A673 (cell line): ENCODE measurements at regions not wholly inside any gene's neighbourhood (a gene's known extent, or its start where the extent isn't known, plus 50 kb on each side); places are given as distances from the start of the nearest gene placed in this dataset.
"Not testable (repeated sequence)": the region's sequence is repeated elsewhere in the genome, so short reads cannot be mapped to it uniquely, and the experiment has no call there.

Source experiments
- BruUV-seq: library from RNA; stranded (reverse); fragments of 400-500 nt; replicated peaks from 2 replicates; lab custom pipeline; 2021; lab: Mats Ljungman, UMichigan
- CTCF ChIA-PET: fragments of 300-600 bp; sonication (Branson Sonifier 250); formaldehyde crosslinking; loops from one replicate; lab custom pipeline; 2022; ENCODE audit warnings: antibody characterized with exemption; lab: Charles Lee
- POLR2A ChIA-PET: fragments of 300-600 bp; sonication (Branson Sonifier 250); formaldehyde crosslinking; loops from one replicate; lab custom pipeline; 2022; ENCODE audit warnings: antibody characterized with exemption; ENCODE audit not compliant: low non-redundant PET; lab: Charles Lee
- DNase-seq: peaks from one replicate; pipeline ENCODE4 v3.0.0-alpha.2; 2015; ENCODE audit warnings: low spot score
- H3K27ac ChIP-seq: fragments of 200-600 bp; sonication (generic); 2 replicates; pipeline ENCODE4 v1.5.1; 2016; ENCODE audit warnings: mixed run types, low read depth, mild to moderate bottlenecking, mixed read lengths, antibody characterized with exemption, low read length; ENCODE audit not compliant: poor library complexity, severe bottlenecking
- H3K27me3 ChIP-seq: fragments of 200-600 bp; sonication (generic); replicated peaks from 2 replicates; pipeline ENCODE4 v1.6.1; 2017; ENCODE audit warnings: mixed run types, low read depth, mild to moderate bottlenecking, mixed read lengths, antibody characterized with exemption, low read length; ENCODE audit not compliant: insufficient read depth, poor library complexity
- H3K36me3 ChIP-seq: fragments of 200-600 bp; sonication (generic); 2 replicates; pipeline ENCODE4 v1.6.1; 2016; ENCODE audit warnings: mixed run types, mild to moderate bottlenecking, mixed read lengths, antibody characterized with exemption, low read length; ENCODE audit not compliant: insufficient read depth, poor library complexity, severe bottlenecking
- H3K4me1 ChIP-seq: fragments of 200-600 bp; sonication (generic); 2 replicates; pipeline ENCODE4 v1.6.1; 2017; ENCODE audit warnings: mixed run types, mild to moderate bottlenecking, mixed read lengths, antibody characterized with exemption, low read length; ENCODE audit not compliant: insufficient read depth, poor library complexity, severe bottlenecking
- H3K4me3 ChIP-seq: fragments of 200-600 bp; sonication (generic); 2 replicates; pipeline ENCODE4 v1.5.1; 2016; ENCODE audit warnings: low read depth, mixed run types, mild to moderate bottlenecking, mixed read lengths, low read length; ENCODE audit not compliant: poor library complexity, severe bottlenecking
- H3K9me3 ChIP-seq: fragments of 200-600 bp; sonication (generic); 2 replicates; pipeline ENCODE4 v1.6.1; 2016; ENCODE audit warnings: mixed run types, low read depth, mild to moderate bottlenecking, mixed read lengths, antibody characterized with exemption, low read length; ENCODE audit not compliant: poor library complexity, severe bottlenecking
- EZH2 ChIP-seq: fragments of 200-600 bp; sonication (generic); IDR thresholded peaks from 2 replicates; pipeline ENCODE4 v1.6.1; 2017; ENCODE audit warnings: borderline replicate concordance, low read depth, mild to moderate bottlenecking, mixed read lengths, antibody characterized with exemption, low read length; ENCODE audit not compliant: poor library complexity, severe bottlenecking
- intact Hi-C: fragments of 100-400 bp; cut with micrococcal nuclease; formaldehyde crosslinking; loops from one replicate; pipeline ENCODE4 v1.10.0; 2022; ENCODE audit not compliant: unreplicated experiment
- TF ChIP-seq, protein P1 (sequence below): fragments of 300-800, 200-600 bp; sonication (generic); conservative IDR thresholded peaks from 2 replicates; pipeline ENCODE4 v1.5.1; 2017; ENCODE audit warnings: low read depth, mild to moderate bottlenecking, antibody characterized with exemption, low read length, moderate library complexity, mixed read lengths

DNA sequence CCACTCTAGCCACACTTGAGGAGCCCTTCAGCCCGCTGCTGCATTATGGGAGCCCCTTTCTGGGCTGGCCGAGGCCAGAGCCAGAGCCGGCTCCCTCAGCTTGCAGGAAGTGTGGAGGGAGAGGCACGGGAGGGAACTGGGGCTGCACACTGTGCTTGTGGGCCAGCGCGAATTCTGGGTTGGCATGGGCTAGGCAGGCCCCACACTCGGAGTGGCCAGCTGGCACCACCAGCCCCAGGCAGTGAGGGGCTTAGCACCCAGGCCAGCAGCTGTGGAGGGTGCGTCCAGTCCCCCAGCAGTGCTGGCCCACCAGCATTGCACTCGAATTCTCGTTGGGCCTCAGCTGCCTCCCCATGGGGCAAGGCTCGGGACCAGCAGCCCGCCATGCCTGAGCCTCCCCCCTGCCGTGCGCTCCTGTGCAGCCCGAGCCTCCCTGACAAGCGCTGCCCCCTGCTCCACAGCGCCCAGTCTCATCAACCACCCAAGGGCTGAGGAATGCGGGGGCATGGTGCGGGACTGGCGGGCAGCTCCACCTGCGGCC lies 785.9 kb upstream of the TPTE start:
- DNase-seq: no peak
- H3K27me3 ChIP-seq: no peaks in the 10 kb centered on the region
- H3K36me3 ChIP-seq: no peaks in the 10 kb centered on the region
- POLR2A ChIA-PET: no interaction called here
- no TSS peak for BruUV-seq
- CTCF ChIA-PET: no interaction called here
- intact Hi-C loops: no loop called here
- TF ChIP-seq, protein P1, sequence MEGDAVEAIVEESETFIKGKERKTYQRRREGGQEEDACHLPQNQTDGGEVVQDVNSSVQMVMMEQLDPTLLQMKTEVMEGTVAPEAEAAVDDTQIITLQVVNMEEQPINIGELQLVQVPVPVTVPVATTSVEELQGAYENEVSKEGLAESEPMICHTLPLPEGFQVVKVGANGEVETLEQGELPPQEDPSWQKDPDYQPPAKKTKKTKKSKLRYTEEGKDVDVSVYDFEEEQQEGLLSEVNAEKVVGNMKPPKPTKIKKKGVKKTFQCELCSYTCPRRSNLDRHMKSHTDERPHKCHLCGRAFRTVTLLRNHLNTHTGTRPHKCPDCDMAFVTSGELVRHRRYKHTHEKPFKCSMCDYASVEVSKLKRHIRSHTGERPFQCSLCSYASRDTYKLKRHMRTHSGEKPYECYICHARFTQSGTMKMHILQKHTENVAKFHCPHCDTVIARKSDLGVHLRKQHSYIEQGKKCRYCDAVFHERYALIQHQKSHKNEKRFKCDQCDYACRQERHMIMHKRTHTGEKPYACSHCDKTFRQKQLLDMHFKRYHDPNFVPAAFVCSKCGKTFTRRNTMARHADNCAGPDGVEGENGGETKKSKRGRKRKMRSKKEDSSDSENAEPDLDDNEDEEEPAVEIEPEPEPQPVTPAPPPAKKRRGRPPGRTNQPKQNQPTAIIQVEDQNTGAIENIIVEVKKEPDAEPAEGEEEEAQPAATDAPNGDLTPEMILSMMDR: no peak
- no peak for TF ChIP-seq EZH2
- no peak overlapping the region for H3K27ac ChIP-seq
- peaks cover 89% of the 10 kb centered on the region for H3K9me3 ChIP-seq
- no peak overlapping the region for H3K4me3 ChIP-seq
- no peaks in the 10 kb centered on the region for H3K4me1 ChIP-seq

DNA sequence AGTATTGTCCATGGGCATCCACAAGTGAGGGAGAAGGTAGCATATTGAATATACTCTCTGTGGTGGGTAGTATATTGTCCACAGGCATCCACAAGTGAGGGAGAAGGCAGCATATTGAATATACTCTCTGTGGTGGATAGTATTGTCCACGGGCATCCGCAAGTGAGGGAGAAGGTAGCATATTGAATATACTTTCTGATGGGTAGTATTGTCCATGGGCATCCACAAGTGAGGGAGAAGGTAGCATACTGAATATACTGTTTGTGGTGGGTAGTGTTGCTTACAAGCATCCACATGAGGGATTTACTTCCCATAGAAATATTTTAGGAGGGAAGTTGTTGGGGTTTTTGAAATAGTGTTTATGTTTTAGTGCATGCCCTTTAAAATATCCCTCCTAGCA lies 784.1 kb upstream of the TPTE start:
- intact Hi-C loops, H3K27me3 ChIP-seq, H3K36me3 ChIP-seq, CTCF ChIA-PET, POLR2A ChIA-PET, DNase-seq, BruUV-seq, H3K4me3 ChIP-seq, H3K27ac ChIP-seq, H3K4me1 ChIP-seq: not testable (repeated sequence)
- peaks cover 89% of the 10 kb centered on the region for H3K9me3 ChIP-seq

DNA sequence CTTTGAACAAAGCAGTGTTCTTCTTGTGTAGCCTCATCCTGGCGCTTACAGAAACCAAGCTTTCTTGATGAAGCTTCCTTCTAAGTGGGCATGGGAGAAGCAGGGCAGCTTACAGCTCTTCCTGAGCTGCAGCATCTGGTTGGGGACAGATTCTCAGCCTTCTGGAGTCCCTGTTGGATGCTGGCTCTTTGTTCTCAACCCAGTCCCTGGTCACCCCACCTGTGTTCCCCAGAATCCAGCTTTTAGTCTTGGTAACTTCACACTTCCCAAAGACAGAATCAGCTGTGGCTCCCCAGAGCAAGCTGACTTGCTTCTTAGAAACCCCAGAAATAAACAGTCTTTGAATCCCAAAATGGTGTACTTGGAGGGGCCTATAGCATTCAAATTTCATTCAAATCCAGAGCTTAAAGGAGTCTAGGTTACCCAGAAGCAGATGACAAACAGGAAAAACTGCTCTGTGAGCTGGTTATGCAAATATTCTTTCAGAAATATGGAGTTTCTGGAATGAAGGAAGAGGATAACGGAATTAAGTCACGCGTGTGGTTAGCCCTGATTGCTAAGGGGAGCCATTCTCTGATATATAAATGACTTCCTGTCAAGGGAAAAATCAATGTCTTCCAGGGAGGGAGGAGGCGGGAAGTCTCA lies 783.4 kb upstream of the TPTE start:
- intact Hi-C loops, H3K27ac ChIP-seq, DNase-seq, H3K27me3 ChIP-seq, POLR2A ChIA-PET, H3K4me1 ChIP-seq, H3K36me3 ChIP-seq, CTCF ChIA-PET, BruUV-seq, H3K4me3 ChIP-seq: not testable (repeated sequence)
- peaks cover 82% of the 10 kb centered on the region for H3K9me3 ChIP-seq

DNA sequence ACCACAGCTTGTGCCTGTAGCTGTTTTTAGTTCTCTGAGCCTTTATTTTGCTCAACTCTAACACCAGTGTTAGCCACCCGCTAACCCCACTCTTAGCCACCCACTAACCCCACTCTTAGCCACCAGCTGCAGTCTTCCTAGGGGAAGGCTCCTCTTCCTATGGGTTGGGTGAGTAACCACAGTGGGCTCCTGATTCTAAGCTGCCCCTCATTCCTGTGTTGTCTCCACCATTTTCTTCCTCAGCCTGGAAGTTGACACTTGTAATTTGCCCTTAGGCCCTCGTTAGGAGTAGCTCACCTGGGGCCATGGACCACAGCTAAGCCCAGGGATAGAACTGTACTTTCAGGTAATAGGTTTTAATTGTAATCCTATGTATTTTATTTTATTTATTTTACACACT lies 782.9 kb upstream of the TPTE start:
- Histone ChIP-seq H3K4me3 (no peak overlapping the region), H3K27ac (no peak overlapping the region), H3K36me3 (no peaks in the 10 kb centered on the region), H3K4me1 (no peaks in the 10 kb centered on the region), H3K27me3 (no peaks in the 10 kb centered on the region), H3K9me3 (peaks cover 82% of the 10 kb centered on the region)
- ChIA-PET POLR2A (no interaction called here), CTCF (no interaction called here)
- DNase-seq: no peak
- intact Hi-C loops: no loop called here
- no peak for TF ChIP-seq EZH2
- TF ChIP-seq, protein P1: no peak
- BruUV-seq: no TSS peak
